ENCODE measurements at regions not wholly inside any gene's neighbourhood (a gene's known extent, or its start where the extent isn't known, plus 50 kb on each side); places are given as distances from the start of the nearest gene placed in this dataset.

DNA sequence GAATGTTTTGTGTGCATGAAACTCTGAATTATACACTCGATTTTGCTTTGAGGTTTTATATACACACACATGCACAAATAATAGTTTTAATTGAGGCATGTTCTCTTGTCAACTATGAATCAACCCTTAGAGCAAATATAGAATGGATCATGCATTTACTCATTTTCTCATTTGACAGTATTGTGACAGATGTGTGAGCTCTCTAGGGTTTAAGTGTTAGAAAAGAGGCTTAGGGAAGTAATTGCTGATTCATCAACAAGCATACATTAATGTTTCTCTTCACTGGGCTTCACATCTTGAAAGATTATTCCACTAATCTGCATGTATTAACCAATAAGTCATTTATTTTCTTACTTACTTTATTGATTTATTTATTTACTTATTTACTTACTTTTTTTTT, 1356.8 kb upstream of the ACO1 start:
- no peaks in the 10 kb centered on the region for H3K36me3 Mint-ChIP-seq
- no peak overlapping the region for H3K4me3 ChIP-seq (ENCODE audit: low read length)
- no peaks in the 10 kb centered on the region for H3K27me3 Mint-ChIP-seq
- POLR2A ChIA-PET, result no interaction called here
- H3K4me3 Mint-ChIP-seq, result no peak overlapping the region
- intact Hi-C loops (cut with micrococcal nuclease), result no loop called here
- H3K36me3 ChIP-seq (ENCODE audit: control insufficient read depth in 2 of 3, insufficient read depth in 3 of 3, low read length in 3 of 3), result no peaks in the 10 kb centered on the region
- no peaks in the 10 kb centered on the region for H3K27me3 ChIP-seq (ENCODE audit: control insufficient read depth in 2 of 2, insufficient read depth in 2 of 2, low read length in 2 of 2)
- H3K9me3 ChIP-seq (ENCODE audit: control insufficient read depth in 2 of 3, low read length in 3 of 3), result no peaks in the 10 kb centered on the region
- H3K27ac ChIP-seq (ENCODE audit: low read depth, low read length), result no peak overlapping the region
- CTCF ChIA-PET, result no interaction called here
- peaks cover 0 to 13% (median 7%) of the 10 kb centered on the region in 7 donors for H3K4me1 Mint-ChIP-seq
- ATAC-seq (no peak), DNase-seq (no peak)
- H3K4me1 ChIP-seq (ENCODE audit: control insufficient read depth in 2 of 2, insufficient read depth in 2 of 2, low read length in 2 of 2), result no peaks in the 10 kb centered on the region
- H3K9me3 Mint-ChIP-seq, result no peaks in the 10 kb centered on the region
- H3K27ac Mint-ChIP-seq, result no peak overlapping the region

DNA sequence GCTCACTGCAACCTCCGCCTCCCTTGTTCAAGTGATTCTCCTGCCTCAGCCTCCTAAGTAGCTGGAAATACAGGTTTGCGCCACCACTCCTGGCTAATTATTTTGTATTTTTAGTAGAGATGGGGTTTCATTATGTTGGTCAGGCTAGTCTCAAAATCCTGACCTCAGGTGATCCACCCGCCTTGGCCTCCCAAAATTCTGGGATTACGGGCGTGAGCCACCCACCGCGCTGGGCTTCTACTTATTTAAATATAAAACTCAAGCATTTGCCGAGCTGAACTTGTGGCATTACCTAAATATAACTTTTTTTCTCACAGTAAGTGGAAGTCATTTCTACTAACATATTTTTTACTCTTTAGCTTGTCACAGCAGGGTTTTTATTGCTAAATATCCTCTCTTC, 1356.3 kb upstream of the ACO1 start:
- POLR2A ChIA-PET, result interaction anchor here (0.6 kb wide), 1 partner anchor 247 kb away, joined by 3 read pairs; no protein-coding TSS in a partner anchor
- no peak overlapping the region for H3K27ac Mint-ChIP-seq

DNA sequence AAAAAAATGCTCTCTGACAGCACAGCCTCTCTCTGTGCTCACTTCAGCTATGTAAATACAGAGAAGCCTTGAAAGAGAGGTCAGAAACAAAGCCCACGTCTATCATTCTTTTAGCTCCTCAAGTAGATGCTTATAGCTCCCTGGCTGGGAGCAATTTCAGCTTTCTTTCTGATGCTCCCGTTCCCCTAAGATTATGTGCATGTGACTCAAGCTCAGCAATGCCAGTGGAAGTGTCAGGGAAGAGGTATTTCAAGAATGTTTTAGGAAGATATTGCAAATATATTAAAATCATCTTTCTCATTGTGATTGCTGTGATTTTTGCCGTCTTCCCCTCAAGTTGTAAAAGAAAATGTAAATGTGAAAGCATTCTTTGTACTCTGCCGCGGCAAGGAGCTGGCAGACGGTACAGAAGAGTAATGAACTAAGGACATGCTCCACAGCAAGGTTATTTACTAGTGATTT, 1353.7 kb upstream of the ACO1 start:
- H3K27me3 Mint-ChIP-seq, result peaks cover 0 to 3% (median 0%) of the 10 kb centered on the region in 5 donors
- H3K4me3 ChIP-seq (ENCODE audit: low read length), result no peak overlapping the region
- peak overlapping the region in 1 of 9 donors; percentile 1 for H3K27ac Mint-ChIP-seq
- H3K9me3 ChIP-seq (ENCODE audit: control insufficient read depth in 2 of 3, low read length in 3 of 3), result no peaks in the 10 kb centered on the region
- H3K27ac ChIP-seq (ENCODE audit: low read depth, low read length), result no peak overlapping the region
- H3K36me3 Mint-ChIP-seq, result no peaks in the 10 kb centered on the region
- H3K27me3 ChIP-seq (ENCODE audit: control insufficient read depth in 2 of 2, insufficient read depth in 2 of 2, low read length in 2 of 2), result no peaks in the 10 kb centered on the region
- no peaks in the 10 kb centered on the region for H3K36me3 ChIP-seq (ENCODE audit: control insufficient read depth in 2 of 3, insufficient read depth in 3 of 3, low read length in 3 of 3)
- ATAC-seq (no peak), DNase-seq (no peak)
- no peaks in the 10 kb centered on the region for H3K4me1 ChIP-seq (ENCODE audit: control insufficient read depth in 2 of 2, insufficient read depth in 2 of 2, low read length in 2 of 2)
- no peaks in the 10 kb centered on the region for H3K9me3 Mint-ChIP-seq
- peak overlapping the region in 7 of 10 donors; percentile 8 to 61 (median 45) for H3K4me3 Mint-ChIP-seq
- POLR2A ChIA-PET, result no interaction called here
- CTCF ChIA-PET, result interaction anchor here (0.6 to 0.7 kb wide), 2 partner anchors 858 to 1149 kb away, joined by 3 to 5 read pairs; no protein-coding TSS in a partner anchor
- peaks cover 0 to 17% (median 7%) of the 10 kb centered on the region in 7 donors for H3K4me1 Mint-ChIP-seq
- intact Hi-C loops (cut with micrococcal nuclease), result no loop called here

More for the DNA sequence above, 1356.3 kb upstream of the ACO1 start:
- H3K4me3 ChIP-seq (ENCODE audit: low read length), result no peak overlapping the region
- intact Hi-C loops (cut with micrococcal nuclease), result no loop called here
- Mint-ChIP-seq H3K36me3 (no peaks in the 10 kb centered on the region), H3K4me3 (no peak overlapping the region), H3K4me1 (peaks cover 0 to 13% (median 7%) of the 10 kb centered on the region in 7 donors), H3K27me3 (no peaks in the 10 kb centered on the region), H3K9me3 (no peaks in the 10 kb centered on the region)
- DNase-seq (no peak), ATAC-seq (no peak)
- no peaks in the 10 kb centered on the region for H3K9me3 ChIP-seq (ENCODE audit: control insufficient read depth in 2 of 3, low read length in 3 of 3)
- CTCF ChIA-PET, result no interaction called here
- H3K4me1 ChIP-seq (ENCODE audit: control insufficient read depth in 2 of 2, insufficient read depth in 2 of 2, low read length in 2 of 2), result no peaks in the 10 kb centered on the region
- H3K27me3 ChIP-seq (ENCODE audit: control insufficient read depth in 2 of 2, insufficient read depth in 2 of 2, low read length in 2 of 2), result no peaks in the 10 kb centered on the region
- no peaks in the 10 kb centered on the region for H3K36me3 ChIP-seq (ENCODE audit: control insufficient read depth in 2 of 3, insufficient read depth in 3 of 3, low read length in 3 of 3)
- H3K27ac ChIP-seq (ENCODE audit: low read depth, low read length), result no peak overlapping the region

DNA sequence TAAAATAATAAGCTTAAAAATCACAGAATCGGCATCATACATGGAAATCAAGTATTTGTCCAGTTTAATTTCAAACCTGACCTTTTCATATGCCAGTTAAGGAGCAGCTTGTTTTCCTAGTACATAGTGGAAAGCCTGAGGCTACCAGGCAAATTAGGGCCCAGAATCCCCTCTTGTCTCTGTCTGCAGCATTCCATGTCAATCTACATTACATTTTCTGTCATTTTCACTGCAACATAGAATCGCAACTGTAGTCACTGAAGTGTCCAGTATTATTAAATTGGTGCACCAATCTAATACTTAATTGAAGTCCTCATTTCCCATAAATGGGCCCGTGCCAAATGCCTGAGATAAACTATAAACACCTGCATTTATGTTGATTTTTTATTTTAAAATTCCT, 1352.2 kb upstream of the ACO1 start:
- Mint-ChIP-seq H3K4me1 (peaks cover 0 to 17% (median 7%) of the 10 kb centered on the region in 7 donors), H3K27ac (no peak overlapping the region), H3K36me3 (no peaks in the 10 kb centered on the region), H3K9me3 (no peaks in the 10 kb centered on the region), H3K27me3 (peaks cover 0 to 4% (median 0%) of the 10 kb centered on the region in 5 donors), H3K4me3 (no peak overlapping the region)
- H3K9me3 ChIP-seq (ENCODE audit: control insufficient read depth in 2 of 3, low read length in 3 of 3), result no peaks in the 10 kb centered on the region
- DNase-seq (no peak), ATAC-seq (no peak)
- no peak overlapping the region for H3K4me3 ChIP-seq (ENCODE audit: low read length)
- H3K27ac ChIP-seq (ENCODE audit: low read depth, low read length), result no peak overlapping the region
- ChIA-PET CTCF (no interaction called here), POLR2A (no interaction called here)
- H3K36me3 ChIP-seq (ENCODE audit: control insufficient read depth in 2 of 3, insufficient read depth in 3 of 3, low read length in 3 of 3), result no peaks in the 10 kb centered on the region
- no peaks in the 10 kb centered on the region for H3K4me1 ChIP-seq (ENCODE audit: control insufficient read depth in 2 of 2, insufficient read depth in 2 of 2, low read length in 2 of 2)
- no peaks in the 10 kb centered on the region for H3K27me3 ChIP-seq (ENCODE audit: control insufficient read depth in 2 of 2, insufficient read depth in 2 of 2, low read length in 2 of 2)
- intact Hi-C loops (cut with micrococcal nuclease), result no loop called here

DNA sequence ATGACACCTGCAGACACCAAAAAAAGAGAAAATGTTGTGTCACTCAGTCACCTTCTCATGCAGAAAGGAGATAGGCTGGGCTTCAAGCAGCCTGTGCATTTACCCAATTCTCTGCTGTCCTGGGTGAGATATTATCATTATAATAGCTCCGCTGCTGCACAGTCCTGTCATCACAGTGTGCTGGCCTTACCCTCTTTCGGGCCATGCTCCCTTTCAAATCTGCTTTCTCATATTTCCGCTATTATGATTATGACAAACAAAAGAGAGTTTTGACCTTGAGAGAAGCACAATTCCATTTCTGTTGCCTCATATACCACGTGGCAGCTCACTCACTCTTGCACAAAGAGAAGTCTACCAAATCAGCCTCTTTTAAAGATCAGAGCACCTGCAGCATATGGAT, 1350.1 kb upstream of the ACO1 start:
- no peak overlapping the region for H3K27ac Mint-ChIP-seq
- H3K4me3 ChIP-seq (ENCODE audit: low read length), result no peak overlapping the region

DNA sequence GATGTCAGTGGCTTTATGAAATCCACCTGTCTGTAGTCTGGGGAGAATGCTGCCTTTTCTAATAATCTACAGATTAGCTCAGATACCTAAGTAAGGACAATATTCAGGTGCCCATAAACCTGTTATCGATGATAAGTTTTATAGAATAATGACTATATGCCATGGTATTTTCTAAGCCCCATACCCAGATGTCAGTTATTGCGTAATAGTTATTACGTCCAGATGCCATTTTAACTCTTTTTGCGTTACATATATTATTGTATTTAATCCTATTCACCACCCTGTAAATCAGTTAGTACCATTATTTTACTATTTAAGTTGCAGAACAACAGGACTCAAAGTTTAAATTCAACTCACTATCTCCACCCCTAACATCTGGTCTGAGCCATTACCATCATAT, 1343.9 kb upstream of the ACO1 start:
- intact Hi-C loops (cut with micrococcal nuclease), result no loop called here
- Mint-ChIP-seq H3K27ac (no peak overlapping the region), H3K36me3 (no peaks in the 10 kb centered on the region), H3K9me3 (no peaks in the 10 kb centered on the region), H3K27me3 (peaks cover 0 to 14% (median 0%) of the 10 kb centered on the region in 5 donors), H3K4me3 (no peak overlapping the region), H3K4me1 (no peaks in the 10 kb centered on the region)
- Histone ChIP-seq H3K4me1 (ENCODE audit: control insufficient read depth in 2 of 2, insufficient read depth in 2 of 2, low read length in 2 of 2) (no peaks in the 10 kb centered on the region), H3K36me3 (ENCODE audit: control insufficient read depth in 2 of 3, insufficient read depth in 3 of 3, low read length in 3 of 3) (no peaks in the 10 kb centered on the region), H3K27ac (ENCODE audit: low read depth, low read length) (no peak overlapping the region), H3K4me3 (ENCODE audit: low read length) (no peak overlapping the region), H3K27me3 (ENCODE audit: control insufficient read depth in 2 of 2, insufficient read depth in 2 of 2, low read length in 2 of 2) (no peaks in the 10 kb centered on the region), H3K9me3 (ENCODE audit: control insufficient read depth in 2 of 3, low read length in 3 of 3) (no peaks in the 10 kb centered on the region)
- ChIA-PET POLR2A (no interaction called here), CTCF (no interaction called here)
- ATAC-seq (no peak), DNase-seq (no peak)

More for the DNA sequence above, 1350.1 kb upstream of the ACO1 start:
- CTCF ChIA-PET, result interaction anchor here (0.5 kb wide), 1 partner anchor 454 kb away, joined by 3 read pairs; no protein-coding TSS in a partner anchor
- H3K4me1 Mint-ChIP-seq, result peaks cover 0 to 17% (median 7%) of the 10 kb centered on the region in 7 donors
- Histone ChIP-seq H3K27ac (ENCODE audit: low read depth, low read length) (no peak overlapping the region), H3K4me1 (ENCODE audit: control insufficient read depth in 2 of 2, insufficient read depth in 2 of 2, low read length in 2 of 2) (no peaks in the 10 kb centered on the region), H3K9me3 (ENCODE audit: control insufficient read depth in 2 of 3, low read length in 3 of 3) (no peaks in the 10 kb centered on the region), H3K36me3 (ENCODE audit: control insufficient read depth in 2 of 3, insufficient read depth in 3 of 3, low read length in 3 of 3) (no peaks in the 10 kb centered on the region), H3K27me3 (ENCODE audit: control insufficient read depth in 2 of 2, insufficient read depth in 2 of 2, low read length in 2 of 2) (no peaks in the 10 kb centered on the region)
- no peaks in the 10 kb centered on the region for H3K36me3 Mint-ChIP-seq
- intact Hi-C loops (cut with micrococcal nuclease), result no loop called here
- no peak for DNase-seq
- POLR2A ChIA-PET, result no interaction called here
- no peak overlapping the region for H3K4me3 Mint-ChIP-seq
- ATAC-seq, result no peak
- H3K9me3 Mint-ChIP-seq, result no peaks in the 10 kb centered on the region
- peaks cover 0 to 8% (median 0%) of the 10 kb centered on the region in 5 donors for H3K27me3 Mint-ChIP-seq

DNA sequence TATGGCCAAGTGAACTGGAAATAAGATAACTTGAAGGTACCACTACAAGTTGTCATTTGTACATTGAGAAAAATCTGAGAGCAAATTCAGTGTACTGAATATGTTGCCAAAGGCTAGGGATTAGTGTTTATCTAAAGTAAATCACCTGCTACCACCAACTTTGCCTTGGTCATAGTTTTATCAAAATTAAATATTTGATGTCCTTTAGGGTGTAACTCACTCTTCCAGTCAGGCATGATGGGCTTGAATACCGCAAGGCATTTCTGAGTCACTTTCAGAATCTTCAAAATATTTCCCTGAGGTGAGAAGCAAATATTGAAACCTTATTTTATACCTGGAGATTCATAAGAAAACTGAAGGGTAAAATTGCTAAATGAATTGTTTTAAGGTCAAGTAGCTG, 1338.6 kb upstream of the ACO1 start:
- no peak overlapping the region for H3K4me3 Mint-ChIP-seq
- intact Hi-C loops (cut with micrococcal nuclease), result no loop called here
- H3K27ac ChIP-seq (ENCODE audit: low read depth, low read length), result no peak overlapping the region
- no peak for DNase-seq
- H3K9me3 ChIP-seq (ENCODE audit: control insufficient read depth in 2 of 3, low read length in 3 of 3), result no peaks in the 10 kb centered on the region
- H3K27me3 ChIP-seq (ENCODE audit: control insufficient read depth in 2 of 2, insufficient read depth in 2 of 2, low read length in 2 of 2), result no peaks in the 10 kb centered on the region
- H3K36me3 Mint-ChIP-seq, result no peaks in the 10 kb centered on the region
- ChIA-PET POLR2A (no interaction called here), CTCF (interaction anchor here (0.6 kb wide), 1 partner anchor 36 kb away, joined by 6 read pairs; no protein-coding TSS in a partner anchor)
- no peak overlapping the region for H3K27ac Mint-ChIP-seq
- H3K4me1 Mint-ChIP-seq, result peaks cover 0 to 3% (median 0%) of the 10 kb centered on the region in 7 donors
- H3K4me3 ChIP-seq (ENCODE audit: low read length), result no peak overlapping the region
- no peak for ATAC-seq
- no peaks in the 10 kb centered on the region for H3K36me3 ChIP-seq (ENCODE audit: control insufficient read depth in 2 of 3, insufficient read depth in 3 of 3, low read length in 3 of 3)
- no peaks in the 10 kb centered on the region for H3K4me1 ChIP-seq (ENCODE audit: control insufficient read depth in 2 of 2, insufficient read depth in 2 of 2, low read length in 2 of 2)
- peaks cover 0 to 6% (median 0%) of the 10 kb centered on the region in 5 donors for H3K27me3 Mint-ChIP-seq
- H3K9me3 Mint-ChIP-seq, result no peaks in the 10 kb centered on the region
